ENCODE measurements at regions not wholly inside any gene's neighbourhood (a gene's known extent, or its start where the extent isn't known, plus 50 kb on each side); places are given as distances from the start of the nearest gene placed in this dataset.

- TF ChIP-seq CTCF (conservative IDR thresholded peaks at IDR 0.05 in 1 of 2, IDR thresholded peaks at IDR 0.05 in 1 of 2; ENCODE audit: extremely low read depth in 1 of 2, insufficient read depth in 1 of 2, low read depth in 1 of 2, low read length in 2 of 2) = no peak
- TF ChIP-seq EZH2 (IDR thresholded peaks at IDR 0.05; ENCODE audit: borderline replicate concordance, low read length) = no peak
Measured at GRCh38 chr9:129393064-129393463, 215.0 kb upstream of the IER5L start.

Measured in mammary epithelial cell (primary cell).